GM23248 (cell line): ENCODE measurements at regions not wholly inside any gene's neighbourhood (a gene's known extent, or its start where the extent isn't known, plus 50 kb on each side); places are given as distances from the start of the nearest gene placed in this dataset.
"Not testable (repeated sequence)": the region's sequence is repeated elsewhere in the genome, so short reads cannot be mapped to it uniquely, and the experiment has no call there.

Experiments
- DNase-seq: peaks from one replicate; pipeline ENCODE4 v3.0.0-alpha.2; 2015
- H2AFZ ChIP-seq: fragments of 200-600 bp; sonication (generic); 2 replicates; pipeline ENCODE4 v1.6.1; 2016; ENCODE audit warnings: antibody characterized with exemption
- H3F3A ChIP-seq: fragments of 200-600 bp; sonication (generic); 2 replicates; pipeline ENCODE4 v1.6.1; 2016; ENCODE audit warnings: mild to moderate bottlenecking, antibody characterized with exemption, mixed run types; ENCODE audit not compliant: insufficient read depth
- H3K27ac ChIP-seq: fragments of 200-600 bp; sonication (generic); 2 replicates; pipeline ENCODE4 v1.5.1; 2016; ENCODE audit warnings: mild to moderate bottlenecking
- H3K27me3 ChIP-seq: fragments of 200-600 bp; sonication (generic); replicated peaks from 2 replicates; pipeline ENCODE4 v1.6.1; 2016; ENCODE audit warnings: mild to moderate bottlenecking; ENCODE audit not compliant: insufficient read depth
- H3K36me3 ChIP-seq: fragments of 200-600 bp; sonication (generic); 2 replicates; pipeline ENCODE4 v1.6.1; 2016; ENCODE audit warnings: low read depth, mild to moderate bottlenecking
- H3K4me1 ChIP-seq: fragments of 200-600 bp; sonication (generic); 2 replicates; pipeline ENCODE4 v1.6.1; 2016; ENCODE audit warnings: mild to moderate bottlenecking; ENCODE audit not compliant: insufficient read depth
- H3K4me2 ChIP-seq: fragments of 200-600 bp; sonication (generic); one replicate; pipeline ENCODE4 v1.6.1; 2016; ENCODE audit warnings: mild to moderate bottlenecking; ENCODE audit not compliant: unreplicated experiment
- H3K4me3 ChIP-seq: fragments of 200-600 bp; sonication (generic); 2 replicates; pipeline ENCODE4 v1.5.1; 2016; ENCODE audit warnings: mild to moderate bottlenecking
- H3K79me2 ChIP-seq: fragments of 200-600 bp; sonication (generic); 2 replicates; pipeline ENCODE4 v1.6.1; 2016; ENCODE audit warnings: mild to moderate bottlenecking; ENCODE audit not compliant: insufficient read depth
- H3K9ac ChIP-seq: fragments of 200-600 bp; sonication (generic); 2 replicates; pipeline ENCODE4 v1.6.1; 2016; ENCODE audit warnings: mild to moderate bottlenecking
- H3K9me2 ChIP-seq: fragments of 200-600 bp; sonication (generic); 2 replicates; pipeline ENCODE4 v1.6.1; 2016; ENCODE audit warnings: mixed run types, mild to moderate bottlenecking, moderate library complexity; ENCODE audit not compliant: insufficient read depth
- H3K9me3 ChIP-seq: fragments of 200-600 bp; sonication (generic); one replicate; pipeline ENCODE4 v1.6.1; 2017; ENCODE audit warnings: low read depth
- H4K20me1 ChIP-seq: fragments of 200-600 bp; sonication (generic); 2 replicates; pipeline ENCODE4 v1.6.0; 2016; ENCODE audit not compliant: insufficient read depth
- WGBS, 2 experiments: methylation state at CpG; one replicate each; pipeline ENCODE4 v1.1.6; 2015 to 2017; ENCODE audit warnings: low lambda C conversion rate in 2 of 2, low coverage in 1 of 2; ENCODE audit errors: missing lambda C conversion rate in 2 of 2; 5-methylcytosine and 5-hydroxymethylcytosine counted together
- in situ Hi-C: fragments of 300-500 bp; cut with MboI; formaldehyde crosslinking; loops from 2 replicates; pipeline ENCODE4 v1.15.0; 2020

DNA sequence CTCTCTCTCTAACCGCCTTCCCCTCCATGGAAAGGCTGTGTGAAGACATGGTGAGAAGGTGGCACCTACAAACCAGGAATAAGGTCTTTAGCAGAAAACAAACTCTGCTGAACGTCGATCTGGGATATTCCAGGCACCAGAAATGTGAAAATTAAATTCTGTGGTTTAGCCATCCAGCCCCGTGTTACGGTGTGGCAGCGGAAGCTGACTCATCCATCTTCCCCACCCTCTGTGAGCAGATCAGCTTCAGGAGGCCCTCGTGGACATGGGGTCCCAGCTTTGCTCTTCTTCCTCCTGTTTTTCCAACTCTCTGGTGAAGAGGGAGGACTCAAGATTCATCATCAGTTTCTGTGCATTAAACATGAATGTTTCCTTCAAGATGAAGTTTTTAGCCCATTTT, 1164.8 kb downstream of the RPIA start:
- H3K9me2 ChIP-seq, H3K9me3 ChIP-seq, in situ Hi-C loops, H2AFZ ChIP-seq, H3K36me3 ChIP-seq, H3K4me2 ChIP-seq, H3K27ac ChIP-seq, H3K79me2 ChIP-seq, H3F3A ChIP-seq, H3K4me1 ChIP-seq, H3K9ac ChIP-seq, H3K4me3 ChIP-seq, H4K20me1 ChIP-seq, H3K27me3 ChIP-seq, DNase-seq: not testable (repeated sequence)
- WGBS, 2 experiments, result 0% methylated on average over 1 of the region's 7 CpGs

GRCh38 chr2:89862164-89862563, 1170.7 kb downstream of the RPIA start:
- H3K4me3 ChIP-seq, H3F3A ChIP-seq, DNase-seq, H2AFZ ChIP-seq, H3K27ac ChIP-seq, H4K20me1 ChIP-seq, H3K9ac ChIP-seq, H3K4me2 ChIP-seq, H3K9me3 ChIP-seq, H3K4me1 ChIP-seq, H3K79me2 ChIP-seq, H3K9me2 ChIP-seq, in situ Hi-C loops, H3K27me3 ChIP-seq, H3K36me3 ChIP-seq: not testable (repeated sequence)
- WGBS, 2 experiments, result 40% methylated on average over 2 of the region's 5 CpGs; no CpG with 5 or more reads in 1 of the 2 experiments

DNA sequence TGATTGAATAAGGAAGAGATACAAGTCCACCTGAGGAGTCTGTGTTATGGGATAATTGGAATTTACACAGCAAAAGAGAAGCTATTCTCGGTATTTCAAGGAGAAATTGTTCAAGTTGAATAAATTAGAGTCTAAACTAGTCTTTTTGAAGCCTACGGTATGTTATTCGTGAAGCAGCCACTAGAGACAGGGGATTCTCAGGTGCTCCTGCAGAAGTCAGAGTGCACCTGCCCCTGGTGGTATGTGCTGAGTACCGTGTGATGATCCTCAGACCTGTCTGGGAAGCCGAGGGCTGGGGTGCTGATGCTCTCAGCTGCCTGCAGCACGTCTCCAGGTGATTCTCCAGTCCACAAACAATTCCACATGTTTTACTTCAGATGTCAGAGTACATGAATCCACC, 1171.7 kb downstream of the RPIA start:
- H3K4me2 ChIP-seq, H3K27ac ChIP-seq, H3K9me2 ChIP-seq, H4K20me1 ChIP-seq, H3F3A ChIP-seq, DNase-seq, H3K36me3 ChIP-seq, H3K9ac ChIP-seq, H2AFZ ChIP-seq, H3K79me2 ChIP-seq, H3K4me3 ChIP-seq, H3K27me3 ChIP-seq, H3K9me3 ChIP-seq, H3K4me1 ChIP-seq, in situ Hi-C loops: not testable (repeated sequence)
- WGBS, 2 experiments, result no CpG with 5 or more reads among the region's 6 CpGs

GRCh38 chr2:89874810-89875595, 1183.5 kb downstream of the RPIA start:
- H3K27me3 ChIP-seq, H2AFZ ChIP-seq, H3K36me3 ChIP-seq, H3K4me3 ChIP-seq, H3F3A ChIP-seq, H4K20me1 ChIP-seq, H3K9me3 ChIP-seq, H3K9me2 ChIP-seq, in situ Hi-C loops, H3K27ac ChIP-seq, H3K4me1 ChIP-seq, H3K4me2 ChIP-seq, H3K79me2 ChIP-seq, DNase-seq, H3K9ac ChIP-seq: not testable (repeated sequence)
- WGBS, 2 experiments, result 14 to 35% methylated on average over 2 to 4 of the region's 9 CpGs

- H3K79me2 ChIP-seq, in situ Hi-C loops, DNase-seq, H3K4me1 ChIP-seq, H2AFZ ChIP-seq, H3K4me2 ChIP-seq, H3K9me2 ChIP-seq, H3K9me3 ChIP-seq, H3K36me3 ChIP-seq, H3K4me3 ChIP-seq, H3K27ac ChIP-seq, H3K9ac ChIP-seq, H3K27me3 ChIP-seq, H4K20me1 ChIP-seq, H3F3A ChIP-seq: not testable (repeated sequence)
- WGBS, 2 experiments, result 43% methylated on average over 1 of the region's 1 CpG; no CpG with 5 or more reads in 1 of the 2 experiments
These were observed 1185.0 kb downstream of the RPIA start for GRCh38 chr2:89876445-89876844.

- H4K20me1 ChIP-seq, H2AFZ ChIP-seq, H3K36me3 ChIP-seq, in situ Hi-C loops, H3K27me3 ChIP-seq, H3K4me2 ChIP-seq, H3K9ac ChIP-seq, H3K9me3 ChIP-seq, H3K4me3 ChIP-seq, H3K27ac ChIP-seq, H3K9me2 ChIP-seq, H3K4me1 ChIP-seq, H3K79me2 ChIP-seq, DNase-seq, H3F3A ChIP-seq: not testable (repeated sequence)
- 12 to 16% methylated on average over 6 of the region's 6 CpGs for WGBS, 2 experiments
These were observed 1185.4 kb downstream of the RPIA start for GRCh38 chr2:89876878-89877277.

- H3K4me3 ChIP-seq, H3F3A ChIP-seq, H3K4me2 ChIP-seq, H3K36me3 ChIP-seq, H4K20me1 ChIP-seq, in situ Hi-C loops, H3K9me2 ChIP-seq, H3K4me1 ChIP-seq, H3K79me2 ChIP-seq, DNase-seq, H3K9me3 ChIP-seq, H2AFZ ChIP-seq, H3K27me3 ChIP-seq, H3K9ac ChIP-seq, H3K27ac ChIP-seq: not testable (repeated sequence)
- 0 to 7% methylated on average over 1 of the region's 1 CpG for WGBS, 2 experiments
These were observed 1191.4 kb downstream of the RPIA start for GRCh38 chr2:89882880-89883279.

GRCh38 chr2:89883624-89884023, 1192.2 kb downstream of the RPIA start:
- H3K4me1 ChIP-seq, H3K27ac ChIP-seq, H3F3A ChIP-seq, H3K4me2 ChIP-seq, H2AFZ ChIP-seq, in situ Hi-C loops, DNase-seq, H4K20me1 ChIP-seq, H3K4me3 ChIP-seq, H3K79me2 ChIP-seq, H3K9me3 ChIP-seq, H3K36me3 ChIP-seq, H3K9me2 ChIP-seq, H3K9ac ChIP-seq, H3K27me3 ChIP-seq: not testable (repeated sequence)
- WGBS, 2 experiments, result 36 to 47% methylated on average over 2 of the region's 2 CpGs
